ENCODE measurements at regions not wholly inside any gene's neighbourhood (a gene's known extent, or its start where the extent isn't known, plus 50 kb on each side); places are given as distances from the start of the nearest gene placed in this dataset.

DNA sequence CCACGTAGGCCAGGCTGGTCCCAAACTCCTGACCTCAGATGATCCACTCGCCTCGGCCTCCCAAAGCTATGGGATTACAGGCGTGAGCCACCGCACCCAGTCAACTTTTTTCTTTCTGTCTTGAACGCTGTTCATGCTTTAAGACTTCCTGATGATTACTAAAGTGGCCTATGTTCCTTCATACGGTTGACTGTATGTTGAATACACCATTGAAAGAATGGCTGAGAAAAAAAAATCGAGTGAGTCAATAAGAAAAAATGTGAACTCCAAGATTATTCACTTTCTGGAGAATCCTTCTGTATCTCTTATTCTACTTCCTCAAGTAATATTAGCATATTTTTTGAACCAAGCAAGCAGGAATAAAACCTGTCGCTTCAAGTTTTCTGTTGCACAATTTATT is 955.0 kb downstream of the GATA3 start:
- no peak for FAIRE-seq

DNA sequence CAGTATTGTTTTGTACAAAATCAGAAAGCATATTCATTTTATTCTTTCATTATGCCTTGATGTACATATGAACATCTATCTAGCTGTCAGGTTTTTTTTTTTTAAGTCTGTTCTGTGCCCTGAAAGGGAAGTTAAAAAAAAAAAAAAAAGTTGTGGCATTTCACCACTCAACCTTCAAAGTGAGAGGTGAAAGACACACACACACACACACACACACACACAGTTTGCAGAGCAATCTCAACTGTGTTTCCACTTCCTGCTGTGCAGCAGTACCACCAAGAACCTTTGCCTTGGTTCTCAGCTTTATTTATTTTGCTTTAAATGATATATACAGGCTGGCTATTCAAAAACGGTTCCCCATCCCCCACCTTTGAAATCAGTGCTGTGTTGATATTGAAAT is 955.6 kb downstream of the GATA3 start:
- ChIA-PET CTCF (no interaction called here), POLR2A (no interaction called here)
- no peak overlapping the region for H3K27ac ChIP-seq
- no peaks in the 10 kb centered on the region for H3K9me3 ChIP-seq
- WGBS (ENCODE audit: missing lambda C conversion rate), result 4% methylated on average over 1 of the region's 1 CpG
- no peak for FAIRE-seq
- no peak for DNase-seq (ENCODE audit: low read depth in 1 of 2, low spot score in 1 of 2)
- TF ChIP-seq CEBPB (IDR thresholded peaks at IDR 0.05) (no peak), NPAS2 (CRISPR knock-in tag; IDR thresholded peaks at IDR 0.05; ENCODE audit: borderline replicate concordance) (no peak), CHD2 (IDR thresholded peaks at IDR 0.05; ENCODE audit: low read length, partially characterized antibody) (no peak), HOXB5 (CRISPR knock-in tag; IDR thresholded peaks at IDR 0.05) (no peak), CBX2 (IDR thresholded peaks at IDR 0.05; ENCODE audit: borderline replicate concordance, low read depth) (no peak), EP300 (IDR thresholded peaks at IDR 0.05) (no peak), TP53 (CRISPR knock-in tag; IDR thresholded peaks at IDR 0.05) (no peak), ZC3H11A (IDR thresholded peaks at IDR 0.05) (no peak), SMC3 (IDR thresholded peaks at IDR 0.05) (no peak), RNF2 (IDR thresholded peaks at IDR 0.05; ENCODE audit: borderline replicate concordance, low read depth) (no peak), JUNB (IDR thresholded peaks at IDR 0.05) (no peak), TFCP2L1 (CRISPR knock-in tag; IDR thresholded peaks at IDR 0.05) (no peak), RFX5 (IDR thresholded peaks at IDR 0.05) (no peak), NR3C1 (IDR thresholded peaks at IDR 0.05) (no peak), MAFK (IDR thresholded peaks at IDR 0.05; ENCODE audit: partially characterized antibody) (no peak), PHF8 (IDR thresholded peaks at IDR 0.05; ENCODE audit: borderline replicate concordance, low read depth) (no peak)
- TF ChIP-seq, protein P1, sequence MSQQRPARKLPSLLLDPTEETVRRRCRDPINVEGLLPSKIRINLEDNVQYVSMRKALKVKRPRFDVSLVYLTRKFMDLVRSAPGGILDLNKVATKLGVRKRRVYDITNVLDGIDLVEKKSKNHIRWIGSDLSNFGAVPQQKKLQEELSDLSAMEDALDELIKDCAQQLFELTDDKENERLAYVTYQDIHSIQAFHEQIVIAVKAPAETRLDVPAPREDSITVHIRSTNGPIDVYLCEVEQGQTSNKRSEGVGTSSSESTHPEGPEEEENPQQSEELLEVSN (IDR thresholded peaks at IDR 0.05; ENCODE audit: borderline replicate concordance, low read depth), result no peak
- TF ChIP-seq, protein P2, sequence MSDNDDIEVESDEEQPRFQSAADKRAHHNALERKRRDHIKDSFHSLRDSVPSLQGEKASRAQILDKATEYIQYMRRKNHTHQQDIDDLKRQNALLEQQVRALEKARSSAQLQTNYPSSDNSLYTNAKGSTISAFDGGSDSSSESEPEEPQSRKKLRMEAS (IDR thresholded peaks at IDR 0.05), result no peak
- no peaks in the 10 kb centered on the region for H3K4me1 ChIP-seq
- ATAC-seq, result no peak
- H3K4me2 ChIP-seq, result no peak overlapping the region
- no peak overlapping the region for H3K4me3 ChIP-seq

More for the DNA sequence above, 955.0 kb downstream of the GATA3 start:
- no peak overlapping the region for H3K4me3 ChIP-seq
- CTCF ChIA-PET, result no interaction called here
- H3K4me1 ChIP-seq, result no peaks in the 10 kb centered on the region
- 55% methylated on average over 9 of the region's 9 CpGs for WGBS (ENCODE audit: missing lambda C conversion rate)
- no peak overlapping the region for H3K4me2 ChIP-seq
- H3K9me3 ChIP-seq, result no peaks in the 10 kb centered on the region
- H3K27ac ChIP-seq, result no peak overlapping the region
- no peak for TF ChIP-seq CHD2 (IDR thresholded peaks at IDR 0.05; ENCODE audit: low read length, partially characterized antibody)
- no peak for TF ChIP-seq EHMT2 (IDR thresholded peaks at IDR 0.05; ENCODE audit: low read depth)
- no peak for TF ChIP-seq FOSL2 (IDR thresholded peaks at IDR 0.05)
- no peak for TF ChIP-seq FOSL2 (CRISPR knock-in tag; IDR thresholded peaks at IDR 0.05)
- TF ChIP-seq RFX5 (IDR thresholded peaks at IDR 0.05), result no peak
- no peak for TF ChIP-seq MAFK (IDR thresholded peaks at IDR 0.05; ENCODE audit: partially characterized antibody)
- no peak for TF ChIP-seq HDAC2 (IDR thresholded peaks at IDR 0.05)
- no peak for TF ChIP-seq ESRRA (IDR thresholded peaks at IDR 0.05; ENCODE audit: borderline replicate concordance, low read length)
- TF ChIP-seq KDM5A (IDR thresholded peaks at IDR 0.05), result no peak
- TF ChIP-seq EHF (CRISPR knock-in tag; IDR thresholded peaks at IDR 0.05), result no peak
- POLR2A ChIA-PET, result no interaction called here
- DNase-seq (ENCODE audit: low read depth in 1 of 2, low spot score in 1 of 2) (no peak), ATAC-seq (no peak)

DNA sequence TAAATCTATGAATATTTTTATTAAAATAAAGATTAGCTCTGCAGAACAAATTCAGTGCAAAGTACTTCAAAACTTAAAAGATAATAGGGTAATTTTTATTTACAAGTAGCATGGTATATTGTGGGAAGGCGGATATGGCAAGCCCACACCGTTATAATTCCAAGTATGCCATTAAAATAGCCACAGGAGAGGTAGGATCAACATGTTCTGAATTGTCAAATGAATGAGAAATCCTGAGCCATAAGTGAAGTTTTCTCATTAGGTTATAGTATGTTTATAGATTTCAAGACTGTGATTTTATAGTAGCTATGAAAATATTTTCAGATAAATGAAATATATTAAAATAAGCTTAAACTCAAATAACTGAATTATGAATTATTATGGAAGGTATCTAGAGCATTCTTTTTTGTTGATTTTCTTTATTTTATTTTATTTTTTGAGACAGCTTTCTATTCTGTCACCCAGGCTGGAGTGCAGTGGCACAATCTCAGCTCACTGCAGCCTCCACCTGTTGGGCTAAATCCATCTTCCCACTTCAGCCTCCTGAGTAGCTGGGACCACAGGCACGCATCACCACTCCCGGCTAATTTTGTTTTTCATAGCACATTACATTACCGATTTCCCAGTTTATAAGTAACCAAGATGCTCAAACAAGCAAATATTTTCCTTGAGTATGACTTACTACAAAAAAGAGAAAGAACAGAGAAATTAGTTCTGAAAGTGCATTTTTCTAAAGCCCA is 956.6 kb downstream of the GATA3 start:
- DNase-seq (ENCODE audit: low read depth in 1 of 2, low spot score in 1 of 2), result no peak
- ChIA-PET POLR2A (no interaction called here), CTCF (no interaction called here)
- no peak for FAIRE-seq
- Histone ChIP-seq H3K4me1 (no peaks in the 10 kb centered on the region), H3K4me2 (no peak overlapping the region), H3K27ac (no peak overlapping the region), H3K4me3 (no peak overlapping the region), H3K9me3 (no peaks in the 10 kb centered on the region)
- no peak for ATAC-seq
- TF ChIP-seq ZSCAN20 (CRISPR knock-in tag; IDR thresholded peaks at IDR 0.05), result no peak
- TF ChIP-seq EHF (CRISPR knock-in tag; IDR thresholded peaks at IDR 0.05), result no peak
- no peak for TF ChIP-seq ZFP36 (IDR thresholded peaks at IDR 0.05; ENCODE audit: borderline replicate concordance, partially characterized antibody)
- TF ChIP-seq HMGXB4 (CRISPR knock-in tag; IDR thresholded peaks at IDR 0.05; ENCODE audit: borderline replicate concordance), result no peak
- no peak for TF ChIP-seq RAD21 (conservative IDR thresholded peaks at IDR 0.05 in 1 of 2, IDR thresholded peaks at IDR 0.05 in 1 of 2)
- TF ChIP-seq, protein P3, sequence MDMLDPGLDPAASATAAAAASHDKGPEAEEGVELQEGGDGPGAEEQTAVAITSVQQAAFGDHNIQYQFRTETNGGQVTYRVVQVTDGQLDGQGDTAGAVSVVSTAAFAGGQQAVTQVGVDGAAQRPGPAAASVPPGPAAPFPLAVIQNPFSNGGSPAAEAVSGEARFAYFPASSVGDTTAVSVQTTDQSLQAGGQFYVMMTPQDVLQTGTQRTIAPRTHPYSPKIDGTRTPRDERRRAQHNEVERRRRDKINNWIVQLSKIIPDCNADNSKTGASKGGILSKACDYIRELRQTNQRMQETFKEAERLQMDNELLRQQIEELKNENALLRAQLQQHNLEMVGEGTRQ (IDR thresholded peaks at IDR 0.05), result no peak
- 38% methylated on average over 5 of the region's 5 CpGs for WGBS (ENCODE audit: missing lambda C conversion rate)
